ENCODE measurements at regions not wholly inside any gene's neighbourhood (a gene's known extent, or its start where the extent isn't known, plus 50 kb on each side); places are given as distances from the start of the nearest gene placed in this dataset.
"Not testable (repeated sequence)": the region's sequence is repeated elsewhere in the genome, so short reads cannot be mapped to it uniquely, and the experiment has no call there.

- no peak for DNase-seq
- no peaks in the 10 kb centered on the region for H3K36me3 Mint-ChIP-seq (ENCODE audit: unreplicated experiment)
- TF ChIP-seq, protein P1, sequence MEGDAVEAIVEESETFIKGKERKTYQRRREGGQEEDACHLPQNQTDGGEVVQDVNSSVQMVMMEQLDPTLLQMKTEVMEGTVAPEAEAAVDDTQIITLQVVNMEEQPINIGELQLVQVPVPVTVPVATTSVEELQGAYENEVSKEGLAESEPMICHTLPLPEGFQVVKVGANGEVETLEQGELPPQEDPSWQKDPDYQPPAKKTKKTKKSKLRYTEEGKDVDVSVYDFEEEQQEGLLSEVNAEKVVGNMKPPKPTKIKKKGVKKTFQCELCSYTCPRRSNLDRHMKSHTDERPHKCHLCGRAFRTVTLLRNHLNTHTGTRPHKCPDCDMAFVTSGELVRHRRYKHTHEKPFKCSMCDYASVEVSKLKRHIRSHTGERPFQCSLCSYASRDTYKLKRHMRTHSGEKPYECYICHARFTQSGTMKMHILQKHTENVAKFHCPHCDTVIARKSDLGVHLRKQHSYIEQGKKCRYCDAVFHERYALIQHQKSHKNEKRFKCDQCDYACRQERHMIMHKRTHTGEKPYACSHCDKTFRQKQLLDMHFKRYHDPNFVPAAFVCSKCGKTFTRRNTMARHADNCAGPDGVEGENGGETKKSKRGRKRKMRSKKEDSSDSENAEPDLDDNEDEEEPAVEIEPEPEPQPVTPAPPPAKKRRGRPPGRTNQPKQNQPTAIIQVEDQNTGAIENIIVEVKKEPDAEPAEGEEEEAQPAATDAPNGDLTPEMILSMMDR (IDR thresholded peaks at IDR 0.05; ENCODE audit: partially characterized antibody, unreplicated experiment): no peak
- H3K27me3 Mint-ChIP-seq (ENCODE audit: unreplicated experiment): no peaks in the 10 kb centered on the region
- no peaks in the 10 kb centered on the region for H3K4me1 Mint-ChIP-seq (ENCODE audit: low read depth, unreplicated experiment)
- no peak overlapping the region for H3K4me3 Mint-ChIP-seq (ENCODE audit: unreplicated experiment)
- H3K27ac Mint-ChIP-seq (ENCODE audit: unreplicated experiment): no peak overlapping the region
- H3K9me3 Mint-ChIP-seq (ENCODE audit: unreplicated experiment): no peaks in the 10 kb centered on the region
These were observed 256.2 kb downstream of the TAFA4 start for GRCh38 chr3:68676136-68676535.

GRCh38 chr3:68667346-68667745 lies 265.0 kb downstream of the TAFA4 start:
- no peak for DNase-seq
- Mint-ChIP-seq H3K9me3 (ENCODE audit: unreplicated experiment) (no peaks in the 10 kb centered on the region), H3K27me3 (ENCODE audit: unreplicated experiment) (no peaks in the 10 kb centered on the region)

DNA sequence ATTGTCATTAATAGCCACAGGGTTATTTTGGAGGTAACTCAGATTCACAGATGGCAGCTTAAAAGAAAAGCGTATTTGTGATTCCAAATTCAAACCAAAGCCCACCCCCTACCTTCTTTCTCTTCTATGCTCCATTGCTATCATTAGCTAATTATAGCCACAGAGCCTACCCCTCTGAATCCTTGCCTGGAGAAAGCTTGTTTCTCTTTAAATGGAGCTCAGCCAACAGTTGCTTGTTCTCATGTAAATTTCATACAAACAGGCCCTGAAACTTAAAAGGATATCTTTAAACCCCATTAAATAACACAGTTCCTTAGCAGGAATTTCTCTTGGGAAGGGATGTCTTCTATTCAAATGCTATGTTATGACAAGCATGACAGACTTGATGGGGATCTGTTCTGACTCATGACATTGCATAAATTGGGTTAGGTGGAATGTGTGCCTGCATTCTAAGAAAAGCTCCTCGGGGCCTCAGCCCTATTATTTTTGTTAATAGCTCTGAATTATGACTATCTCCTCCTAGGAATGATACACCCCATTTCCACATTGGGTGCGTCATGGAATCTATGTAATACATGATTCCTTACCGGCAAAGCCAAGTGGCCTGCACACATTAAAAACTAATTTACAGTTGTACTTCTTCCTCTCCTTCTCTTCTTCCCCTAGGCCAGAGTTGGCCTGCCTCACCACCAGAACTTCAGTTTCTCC lies 265.8 kb downstream of the TAFA4 start:
- DNase-seq: no peak
- Mint-ChIP-seq H3K27me3 (ENCODE audit: unreplicated experiment) (no peaks in the 10 kb centered on the region), H3K4me3 (ENCODE audit: unreplicated experiment) (no peak overlapping the region), H3K27ac (ENCODE audit: unreplicated experiment) (no peak overlapping the region), H3K36me3 (ENCODE audit: unreplicated experiment) (no peaks in the 10 kb centered on the region), H3K9me3 (ENCODE audit: unreplicated experiment) (no peaks in the 10 kb centered on the region), H3K4me1 (ENCODE audit: low read depth, unreplicated experiment) (no peaks in the 10 kb centered on the region)
- TF ChIP-seq, protein P1 (IDR thresholded peaks at IDR 0.05; ENCODE audit: partially characterized antibody, unreplicated experiment): no peak

More at GRCh38 chr3:68667346-68667745, 265.0 kb downstream of the TAFA4 start:
- H3K4me1 Mint-ChIP-seq (ENCODE audit: low read depth, unreplicated experiment): no peaks in the 10 kb centered on the region
- H3K4me3 Mint-ChIP-seq (ENCODE audit: unreplicated experiment): no peak overlapping the region
- H3K36me3 Mint-ChIP-seq (ENCODE audit: unreplicated experiment): no peaks in the 10 kb centered on the region
- H3K27ac Mint-ChIP-seq (ENCODE audit: unreplicated experiment): no peak overlapping the region
- TF ChIP-seq, protein P1 (IDR thresholded peaks at IDR 0.05; ENCODE audit: partially characterized antibody, unreplicated experiment): no peak

DNA sequence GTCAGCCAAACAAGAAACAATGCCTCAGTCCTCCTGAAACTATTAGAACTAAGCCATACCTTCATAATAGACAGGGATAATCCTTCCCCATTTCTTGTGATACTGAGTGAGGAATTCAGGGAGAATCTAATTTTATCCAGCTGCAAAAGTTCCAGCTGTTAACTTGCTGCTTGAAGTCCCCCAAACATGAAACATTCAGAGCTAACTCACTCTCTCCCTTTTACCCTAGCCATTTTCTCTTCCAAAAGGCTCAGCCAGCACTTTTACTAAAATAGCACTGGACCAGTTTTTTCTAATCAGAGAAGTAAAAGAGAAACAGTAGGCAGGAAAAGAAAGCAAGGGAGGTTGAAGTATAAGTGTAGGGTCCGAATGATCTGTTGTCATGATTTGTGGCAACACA lies 268.1 kb downstream of the TAFA4 start:
- no peaks in the 10 kb centered on the region for H3K36me3 Mint-ChIP-seq (ENCODE audit: unreplicated experiment)

DNA sequence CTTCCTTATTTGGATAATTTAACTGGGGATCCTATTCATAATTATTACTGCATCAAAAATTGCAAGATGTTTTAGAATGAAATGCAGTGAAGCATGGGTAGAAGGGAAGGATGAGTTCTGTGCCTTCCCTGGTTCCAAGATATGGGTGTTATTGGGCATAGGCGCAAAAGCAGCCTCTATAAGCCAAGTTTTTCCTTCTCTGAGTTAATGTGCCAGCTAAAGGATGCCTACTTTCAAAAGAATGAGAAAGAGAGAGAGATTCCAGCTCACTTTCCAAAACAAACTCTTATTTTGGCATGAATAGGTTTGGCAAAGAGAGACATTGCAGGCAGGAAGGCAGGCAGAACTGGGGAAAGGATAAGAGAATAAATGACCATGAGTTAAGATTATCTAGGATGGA lies 270.2 kb downstream of the TAFA4 start:
- H3K9me3 Mint-ChIP-seq (ENCODE audit: unreplicated experiment): no peaks in the 10 kb centered on the region
- no peak overlapping the region for H3K4me3 Mint-ChIP-seq (ENCODE audit: unreplicated experiment)
- no peaks in the 10 kb centered on the region for H3K27me3 Mint-ChIP-seq (ENCODE audit: unreplicated experiment)
- no peak overlapping the region for H3K27ac Mint-ChIP-seq (ENCODE audit: unreplicated experiment)
- no peaks in the 10 kb centered on the region for H3K4me1 Mint-ChIP-seq (ENCODE audit: low read depth, unreplicated experiment)
- TF ChIP-seq, protein P1 (IDR thresholded peaks at IDR 0.05; ENCODE audit: partially characterized antibody, unreplicated experiment): no peak
- H3K36me3 Mint-ChIP-seq (ENCODE audit: unreplicated experiment): no peaks in the 10 kb centered on the region
- no peak for DNase-seq

More for the DNA sequence above, 268.1 kb downstream of the TAFA4 start:
- no peaks in the 10 kb centered on the region for H3K27me3 Mint-ChIP-seq (ENCODE audit: unreplicated experiment)
- no peaks in the 10 kb centered on the region for H3K4me1 Mint-ChIP-seq (ENCODE audit: low read depth, unreplicated experiment)
- TF ChIP-seq, protein P1 (IDR thresholded peaks at IDR 0.05; ENCODE audit: partially characterized antibody, unreplicated experiment): no peak
- no peak overlapping the region for H3K4me3 Mint-ChIP-seq (ENCODE audit: unreplicated experiment)
- no peaks in the 10 kb centered on the region for H3K9me3 Mint-ChIP-seq (ENCODE audit: unreplicated experiment)
- H3K27ac Mint-ChIP-seq (ENCODE audit: unreplicated experiment): no peak overlapping the region
- DNase-seq: no peak

- H3K4me1 Mint-ChIP-seq (ENCODE audit: low read depth, unreplicated experiment); DNase-seq; H3K27me3 Mint-ChIP-seq (ENCODE audit: unreplicated experiment); H3K9me3 Mint-ChIP-seq (ENCODE audit: unreplicated experiment); H3K36me3 Mint-ChIP-seq (ENCODE audit: unreplicated experiment); H3K4me3 Mint-ChIP-seq (ENCODE audit: unreplicated experiment); H3K27ac Mint-ChIP-seq (ENCODE audit: unreplicated experiment): not testable (repeated sequence)
These were observed 281.7 kb downstream of the TAFA4 start for GRCh38 chr3:68650657-68651056.
